NT2/D1 (cell line): ENCODE measurements at regions not wholly inside any gene's neighbourhood (a gene's known extent, or its start where the extent isn't known, plus 50 kb on each side); places are given as distances from the start of the nearest gene placed in this dataset.
A peak's percentile ranks its signal among the peaks of the same experiment; 100 is the strongest.

ENCODE experiments used
- DNase-seq: peaks from one replicate; pipeline ENCODE4 v3.0.0-alpha.2; 2011; ENCODE audit warnings: low read depth, low spot score
- H3K27me3 ChIP-seq: 2 replicates; pipeline ENCODE4 v1.6.0; 2011; ENCODE audit warnings: mild to moderate bottlenecking; ENCODE audit not compliant: insufficient read length, insufficient read depth
- H3K36me3 ChIP-seq: 2 replicates; pipeline ENCODE4 v1.6.1; 2011; ENCODE audit warnings: mild to moderate bottlenecking, low read length, mixed read lengths; ENCODE audit not compliant: insufficient read depth, insufficient read length
- H3K4me1 ChIP-seq: 2 replicates; pipeline ENCODE4 v1.5.1; 2011; ENCODE audit not compliant: insufficient read depth, insufficient read length
- H3K4me3 ChIP-seq: 2 replicates; pipeline ENCODE4 v1.5.1; 2011; ENCODE audit warnings: low read depth; ENCODE audit not compliant: insufficient read length
- H3K9ac ChIP-seq: 2 replicates; pipeline ENCODE4 v1.6.0; 2011; ENCODE audit warnings: low read depth; ENCODE audit not compliant: insufficient read length
- H3K9me3 ChIP-seq: 2 replicates; pipeline ENCODE4 v1.5.1; 2011; ENCODE audit warnings: mild to moderate bottlenecking, low read length; ENCODE audit not compliant: insufficient read depth
- SUZ12 ChIP-seq: IDR thresholded peaks from 2 replicates; pipeline ENCODE4 v1.6.1; 2011; ENCODE audit not compliant: insufficient read length, insufficient read depth; ENCODE audit errors: extremely low read depth
- YY1 ChIP-seq: IDR thresholded peaks from 2 replicates; pipeline ENCODE4 v1.6.1; 2011; ENCODE audit not compliant: insufficient read length, insufficient read depth
- ZNF274 ChIP-seq: IDR thresholded peaks from 2 replicates; pipeline ENCODE4 v1.6.1; 2011; ENCODE audit warnings: mild to moderate bottlenecking, low read depth, low read length

DNA sequence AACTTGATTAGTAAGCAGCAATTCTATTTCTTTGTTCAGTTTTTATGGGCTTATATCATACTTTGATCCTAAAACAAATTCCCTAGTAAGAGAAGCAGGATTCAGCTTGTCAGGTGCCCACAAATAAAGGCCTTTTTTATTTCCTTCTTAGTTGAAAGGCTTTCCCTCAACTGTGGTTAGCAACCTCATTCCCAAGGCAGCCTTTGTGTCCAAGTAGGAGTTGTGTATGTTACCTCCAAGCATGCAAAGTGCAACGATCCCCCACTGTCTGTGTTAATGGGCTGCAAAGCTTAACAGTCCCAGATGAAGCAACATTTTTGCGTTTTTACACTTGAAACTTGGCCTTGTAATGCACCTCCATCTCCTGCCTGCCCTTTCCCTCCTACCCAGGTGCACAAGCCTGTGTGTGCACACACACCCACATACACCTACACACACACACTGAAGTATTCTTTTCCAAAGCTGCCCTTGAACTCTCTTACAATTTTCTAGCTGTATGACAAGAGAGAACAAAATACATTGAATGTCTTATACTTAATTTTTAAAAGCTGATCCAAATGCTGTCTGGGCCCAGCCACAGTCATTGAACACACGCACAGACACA, 278.2 kb downstream of the SNX13 start:
- no peak for TF ChIP-seq SUZ12
- no peak for TF ChIP-seq YY1
- TF ChIP-seq ZNF274 = no peak
- Histone ChIP-seq H3K4me1 (peaks cover 4% of the 10 kb centered on the region), H3K4me3 (no peak overlapping the region), H3K27me3 (no peaks in the 10 kb centered on the region), H3K9me3 (no peaks in the 10 kb centered on the region), H3K36me3 (no peaks in the 10 kb centered on the region), H3K9ac (no peak overlapping the region)
- peak; percentile 48 for DNase-seq

DNA sequence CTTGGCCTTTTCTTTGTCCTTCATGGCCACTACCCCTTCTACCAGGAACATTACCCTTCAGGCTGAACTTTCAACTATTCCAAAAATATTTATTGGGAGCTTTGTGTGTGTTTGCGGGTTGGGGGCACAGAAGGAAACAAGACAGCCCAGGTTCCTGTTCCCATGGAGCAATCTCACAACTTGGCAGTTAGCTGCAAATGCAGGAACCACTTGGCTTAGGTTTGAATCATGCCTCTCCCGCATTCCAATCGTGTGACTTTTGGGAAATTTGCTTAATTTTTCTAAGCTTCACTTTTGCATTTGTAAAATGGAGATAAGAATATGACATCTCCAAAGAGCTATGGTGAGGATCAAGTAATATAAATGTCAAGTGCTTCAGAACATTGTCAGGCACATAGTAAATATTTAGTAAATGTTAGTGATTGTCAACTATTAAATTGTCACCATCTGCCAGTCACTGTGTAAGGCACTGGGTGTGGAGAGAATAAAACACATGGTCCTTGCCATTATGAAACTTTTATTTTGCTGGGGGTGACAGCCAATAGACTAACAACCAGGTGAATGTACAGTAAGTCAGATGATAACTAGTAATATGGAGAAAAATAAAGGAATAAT, 277.1 kb downstream of the SNX13 start:
- Histone ChIP-seq H3K27me3 (no peaks in the 10 kb centered on the region), H3K9me3 (no peaks in the 10 kb centered on the region), H3K4me1 (peaks cover 4% of the 10 kb centered on the region), H3K4me3 (no peak overlapping the region), H3K9ac (no peak overlapping the region), H3K36me3 (no peaks in the 10 kb centered on the region)
- no peak for DNase-seq
- TF ChIP-seq SUZ12 (no peak), YY1 (no peak), ZNF274 (no peak)

DNA sequence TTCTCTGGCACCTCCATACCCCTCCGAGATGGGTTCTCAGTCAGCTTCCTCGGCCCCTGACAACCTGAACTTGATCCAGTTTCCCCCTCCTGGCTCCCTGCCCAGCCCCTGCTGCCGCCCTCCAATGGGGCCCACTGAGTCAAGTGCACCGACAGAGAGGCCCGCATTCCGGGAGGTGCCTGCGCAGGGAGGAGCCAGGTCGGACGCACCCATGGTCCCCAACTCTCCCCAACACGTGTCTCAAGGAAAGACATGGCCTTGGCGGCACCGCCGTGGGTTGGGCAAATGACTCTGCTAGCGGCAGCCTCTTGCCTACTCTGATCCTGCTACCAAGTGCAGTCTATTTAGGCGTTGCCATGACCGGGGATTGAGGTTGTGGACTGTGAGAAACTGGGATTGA, 275.3 kb downstream of the SNX13 start:
- H3K9me3 ChIP-seq = no peaks in the 10 kb centered on the region
- H3K9ac ChIP-seq = no peak overlapping the region
- TF ChIP-seq YY1 = no peak
- no peak for TF ChIP-seq ZNF274
- no peak for TF ChIP-seq SUZ12
- no peaks in the 10 kb centered on the region for H3K27me3 ChIP-seq
- H3K4me1 ChIP-seq = peaks cover 4% of the 10 kb centered on the region
- no peak for DNase-seq
- no peaks in the 10 kb centered on the region for H3K36me3 ChIP-seq
- no peak overlapping the region for H3K4me3 ChIP-seq

DNA sequence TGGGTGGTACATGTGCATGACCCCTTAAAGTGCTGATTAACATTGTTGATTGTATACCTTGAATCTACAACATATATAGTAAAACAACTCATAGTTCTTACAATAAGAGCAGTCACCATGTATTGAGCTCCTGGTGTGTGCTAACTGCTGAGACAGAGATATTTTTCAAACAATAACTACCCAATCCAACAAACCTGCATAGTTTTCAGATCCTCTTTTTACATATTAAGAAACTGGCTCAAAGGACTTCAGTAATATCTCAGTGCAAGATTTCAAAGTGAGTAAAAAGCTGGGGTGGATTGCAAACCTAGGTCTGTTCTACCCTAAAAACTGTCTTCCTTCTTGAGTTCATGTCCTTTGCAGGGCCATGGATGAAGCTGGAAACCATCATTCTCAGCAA, 272.2 kb downstream of the SNX13 start:
- Histone ChIP-seq H3K9ac (no peak overlapping the region), H3K9me3 (no peaks in the 10 kb centered on the region), H3K4me1 (no peaks in the 10 kb centered on the region), H3K4me3 (no peak overlapping the region), H3K36me3 (no peaks in the 10 kb centered on the region), H3K27me3 (no peaks in the 10 kb centered on the region)
- DNase-seq = no peak
- no peak for TF ChIP-seq YY1
- no peak for TF ChIP-seq SUZ12
- TF ChIP-seq ZNF274 = no peak

DNA sequence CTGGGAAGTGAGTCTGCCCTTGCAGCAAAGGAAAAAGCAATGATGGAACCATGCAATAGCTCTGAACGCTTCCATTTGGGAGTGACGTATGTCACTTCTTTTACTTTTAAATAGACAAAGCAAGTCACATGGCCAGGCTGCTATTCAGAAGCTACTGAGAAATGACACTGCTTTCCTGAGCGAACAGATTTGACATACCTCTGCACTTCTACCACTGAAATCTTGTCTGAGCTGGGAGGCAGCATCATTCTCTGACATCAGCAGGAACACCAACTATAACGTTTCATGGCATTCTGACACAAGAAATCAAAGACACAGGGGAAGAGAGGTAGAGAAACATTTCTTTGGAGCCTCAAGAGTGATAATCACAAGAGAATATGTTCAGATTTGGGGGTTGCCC, 271.1 kb downstream of the SNX13 start:
- Histone ChIP-seq H3K4me1 (no peaks in the 10 kb centered on the region), H3K36me3 (no peaks in the 10 kb centered on the region), H3K9ac (no peak overlapping the region), H3K9me3 (no peaks in the 10 kb centered on the region), H3K4me3 (no peak overlapping the region), H3K27me3 (no peaks in the 10 kb centered on the region)
- no peak for TF ChIP-seq YY1
- TF ChIP-seq ZNF274 = no peak
- no peak for TF ChIP-seq SUZ12
- no peak for DNase-seq

DNA sequence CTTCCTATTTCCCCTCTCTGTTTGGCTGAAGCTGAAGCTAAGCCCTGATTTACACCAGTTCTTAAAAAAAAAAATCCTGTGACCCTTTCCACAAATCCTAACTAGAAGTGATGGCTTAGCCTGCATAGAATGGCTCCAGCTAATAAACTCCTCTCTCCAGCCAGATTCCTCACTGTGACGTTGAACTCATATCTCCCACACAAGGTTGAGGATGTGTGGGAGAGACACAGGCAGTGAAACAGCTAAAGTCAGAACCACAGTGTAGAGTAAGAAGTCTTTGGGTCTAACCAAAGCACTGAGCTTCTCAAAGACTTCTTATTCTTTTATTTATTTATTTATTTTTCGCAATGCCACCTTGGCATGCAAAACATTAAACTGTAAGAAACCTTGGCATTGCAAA, 268.3 kb downstream of the SNX13 start:
- Histone ChIP-seq H3K27me3 (no peaks in the 10 kb centered on the region), H3K9me3 (no peaks in the 10 kb centered on the region), H3K36me3 (no peaks in the 10 kb centered on the region), H3K9ac (no peak overlapping the region), H3K4me1 (no peaks in the 10 kb centered on the region), H3K4me3 (no peak overlapping the region)
- no peak for TF ChIP-seq YY1
- TF ChIP-seq SUZ12 = no peak
- no peak for TF ChIP-seq ZNF274
- no peak for DNase-seq

DNA sequence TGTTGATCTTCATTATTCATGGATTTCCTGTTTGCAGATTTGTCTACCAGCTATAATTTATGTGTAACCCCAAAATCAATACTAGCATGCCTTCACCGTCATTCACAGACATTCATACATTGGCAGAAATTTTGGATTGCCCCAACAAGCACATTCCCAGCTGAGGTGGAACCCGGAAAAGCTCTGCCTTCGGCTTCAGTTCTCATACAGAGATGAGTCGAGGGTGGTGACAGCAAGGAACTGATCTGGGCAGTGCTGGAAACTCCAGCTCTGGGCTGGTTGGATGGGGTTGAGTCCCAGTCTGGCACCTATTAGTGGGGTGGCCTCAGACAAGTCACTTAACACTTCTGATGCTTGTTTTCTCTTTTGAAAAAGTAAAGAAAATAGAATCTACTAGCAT, 267.5 kb downstream of the SNX13 start:
- no peak overlapping the region for H3K4me3 ChIP-seq
- TF ChIP-seq ZNF274 = no peak
- no peak for TF ChIP-seq SUZ12
- no peak for TF ChIP-seq YY1
- no peaks in the 10 kb centered on the region for H3K9me3 ChIP-seq
- DNase-seq = no peak
- no peaks in the 10 kb centered on the region for H3K4me1 ChIP-seq
- no peaks in the 10 kb centered on the region for H3K36me3 ChIP-seq
- H3K27me3 ChIP-seq = no peaks in the 10 kb centered on the region
- no peak overlapping the region for H3K9ac ChIP-seq

DNA sequence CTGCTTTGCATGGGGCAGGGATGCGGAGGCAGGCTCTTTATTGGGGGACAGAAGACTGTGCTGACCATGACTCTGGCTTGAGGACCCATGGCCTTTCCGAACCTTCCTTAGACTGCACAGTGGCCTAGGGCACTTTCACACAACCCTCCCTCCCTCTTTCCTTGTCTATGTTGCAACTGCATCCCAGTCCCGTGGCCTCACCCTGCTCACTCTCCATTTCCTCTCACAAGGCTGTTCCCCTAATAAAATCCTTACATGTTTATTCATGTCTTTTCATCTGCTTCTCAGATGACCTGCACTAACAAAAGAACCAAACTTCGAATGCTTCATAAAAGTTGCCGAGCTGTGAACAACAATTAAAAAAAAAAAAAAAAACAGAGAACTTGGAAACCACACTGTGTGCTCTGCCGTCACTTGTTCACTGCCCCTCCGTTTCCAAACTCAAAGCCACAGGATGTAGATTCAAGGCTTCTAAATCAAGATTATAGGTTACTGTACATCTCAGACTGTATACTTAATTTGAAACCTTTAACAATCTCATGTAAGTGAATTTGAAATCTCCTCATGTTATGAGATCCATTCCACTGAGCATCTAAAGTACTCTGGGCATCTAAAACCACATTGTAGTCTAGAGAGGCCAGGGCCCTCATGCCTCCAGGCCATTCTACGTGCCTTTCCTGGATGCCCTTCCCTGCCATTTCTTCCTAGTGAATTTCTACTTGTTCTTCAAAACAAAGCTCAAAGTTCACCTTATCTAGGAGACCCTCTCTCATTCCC, 265.9 kb downstream of the SNX13 start:
- DNase-seq = no peak
- H3K4me3 ChIP-seq = no peak overlapping the region
- H3K9me3 ChIP-seq = no peaks in the 10 kb centered on the region
- H3K9ac ChIP-seq = no peak overlapping the region
- no peak for TF ChIP-seq YY1
- TF ChIP-seq ZNF274 = no peak
- no peak for TF ChIP-seq SUZ12
- H3K4me1 ChIP-seq = no peaks in the 10 kb centered on the region
- H3K36me3 ChIP-seq = no peaks in the 10 kb centered on the region
- no peaks in the 10 kb centered on the region for H3K27me3 ChIP-seq
